ENCODE measurements at regions not wholly inside any gene's neighbourhood (a gene's known extent, or its start where the extent isn't known, plus 50 kb on each side); places are given as distances from the start of the nearest gene placed in this dataset.

DNA sequence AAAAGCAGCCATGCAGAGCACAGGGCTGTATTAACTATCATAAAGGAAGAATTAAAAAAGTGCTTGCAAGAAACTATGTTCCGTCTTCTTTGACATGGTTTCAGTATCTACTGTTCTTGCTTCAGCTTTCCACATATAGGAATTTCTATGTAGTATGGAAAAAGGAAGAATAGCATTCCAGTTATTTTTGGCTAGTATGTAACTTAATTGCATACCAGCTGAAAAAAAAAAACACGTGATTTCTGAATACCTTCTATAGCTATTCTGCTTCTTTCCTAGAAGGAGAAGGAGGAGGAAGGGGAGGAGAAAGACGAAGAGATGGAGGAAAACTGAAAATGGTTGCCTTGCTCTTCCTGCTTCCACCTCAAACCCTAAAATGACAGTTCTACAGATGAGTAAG, 619.0 kb downstream of the KCTD12 start:
- no peak for TF ChIP-seq EZH2 (IDR thresholded peaks at IDR 0.05; ENCODE audit: insufficient read depth, poor library complexity, severe bottlenecking)
- TF ChIP-seq EZH2phosphoT487 (IDR thresholded peaks at IDR 0.05; ENCODE audit: insufficient read depth, low read depth), result no peak
